K562 (cell line): ENCODE measurements at regions not wholly inside any gene's neighbourhood (a gene's known extent, or its start where the extent isn't known, plus 50 kb on each side); places are given as distances from the start of the nearest gene placed in this dataset.
A peak's percentile ranks its signal among the peaks of the same experiment; 100 is the strongest.

Source experiments
- ATAC-seq: fragments of 200-7000 bp; cut with Tn5 transposase; 3 replicates; pipeline ENCODE4 v1.9.1; 2020; ENCODE audit warnings: moderate library complexity
- BruUV-seq: library from RNA; stranded (reverse); fragments of 400-500 nt; replicated peaks from 2 replicates; lab custom pipeline; 2021; lab: Mats Ljungman, UMichigan
- CTCF ChIA-PET: fragments of 300-600 bp; formaldehyde crosslinking; extraction: SDS; loops from one replicate; lab custom pipeline; 2021; ENCODE audit warnings: low intra/inter-chr PET ratio; lab: Yijun Ruan, JAX
- POLR2A ChIA-PET: fragments of 300-600, 350-650 bp; sonication (Branson Sonifier 250); formaldehyde crosslinking; extraction: SDS; loops from one replicate; lab custom pipeline; 2021; ENCODE audit warnings: antibody characterized with exemption, inconsistent platforms; lab: Yijun Ruan, JAX
- DNase-seq, 4 experiments: peaks; one replicate each; pipeline versions ENCODE4 v3.0.0 to v3.0.0-alpha.2; 2011 to 2018; ENCODE audit warnings: low spot score in 3 of 4, mixed read lengths in 3 of 4; ENCODE audit errors: extremely low read depth in 1 of 4
- FAIRE-seq: peaks from 2 replicates; lab custom pipeline; 2011; peaks lifted over from hg19 to GRCh38; lab: Jason Lieb, UNC
- H2AFZ ChIP-seq: 2 replicates; pipeline ENCODE4 v1.6.0; 2011; ENCODE audit warnings: low read depth, low read length, control low read depth, inconsistent platforms
- H3K27ac ChIP-seq: fragments of 200-600 bp; 3 replicates; pipeline ENCODE4 v1.8.0; 2011; ENCODE audit warnings: low read depth, mild to moderate bottlenecking, control low read depth, inconsistent platforms, low read length, moderate library complexity, mixed read lengths; ENCODE audit errors: extremely low read depth
- H3K27me3 ChIP-seq, 2 experiments: fragments of 300-600 bp in 1 of 2; 2 replicates in 1 of 2; 3 replicates in 1 of 2; pipeline versions ENCODE4 v1.6.0 to v1.8.0; 2011; ENCODE audit warnings: inconsistent platforms in 2 of 2, low read length in 2 of 2, mild to moderate bottlenecking in 1 of 2, mixed read lengths in 1 of 2, moderate library complexity in 1 of 2; ENCODE audit not compliant: control insufficient read depth in 2 of 2, insufficient read depth in 2 of 2
- H3K36me3 ChIP-seq: fragments of 300-600 bp; 3 replicates; pipeline ENCODE4 v1.8.0; 2011; ENCODE audit warnings: mild to moderate bottlenecking, low read length, inconsistent platforms; ENCODE audit not compliant: control insufficient read depth, insufficient read depth
- H3K4me1 ChIP-seq, 2 experiments: fragments of 200-600 bp in 1 of 2; replicated peaks in 1 of 2; 2 replicates in 1 of 2; 3 replicates in 1 of 2; pipeline versions ENCODE4 v1.5.1 to v1.8.0; 2011; ENCODE audit warnings: inconsistent platforms in 2 of 2, low read length in 2 of 2, mild to moderate bottlenecking in 1 of 2, mixed read lengths in 1 of 2, moderate library complexity in 1 of 2; ENCODE audit not compliant: control insufficient read depth in 2 of 2, insufficient read depth in 2 of 2
- H3K4me2 ChIP-seq: 2 replicates; pipeline ENCODE4 v1.6.1; 2011; ENCODE audit warnings: low read length, control low read depth, inconsistent platforms, mixed read lengths; ENCODE audit not compliant: insufficient read depth
- H3K4me3 ChIP-seq: fragments of 200-600 bp; sonication (generic), shearing (Covaris generic); 2 replicates; pipeline ENCODE4 v1.5.1; 2016; ENCODE audit warnings: control low read depth, inconsistent platforms
- H3K79me2 ChIP-seq: fragments of 200-600 bp; 3 replicates; pipeline ENCODE4 v1.8.0; 2011; ENCODE audit warnings: low read length, inconsistent platforms; ENCODE audit not compliant: control insufficient read depth, insufficient read depth
- H3K9ac ChIP-seq, 2 experiments: 2 replicates each; pipeline versions ENCODE4 v1.6.0 to v1.6.1; 2011; ENCODE audit warnings: low read depth in 2 of 2, low read length in 2 of 2, control low read depth in 1 of 2, inconsistent platforms in 1 of 2, mild to moderate bottlenecking in 1 of 2, mixed read lengths in 1 of 2; ENCODE audit not compliant: insufficient read depth in 1 of 2
- H3K9me1 ChIP-seq: one replicate; pipeline ENCODE4 v1.6.0; 2011; ENCODE audit warnings: inconsistent platforms, mild to moderate bottlenecking, low read length, moderate library complexity; ENCODE audit not compliant: control insufficient read depth, insufficient read depth
- H3K9me3 ChIP-seq: replicated peaks from 2 replicates; pipeline ENCODE4 v1.5.1; 2011; ENCODE audit warnings: low read depth, low read length, inconsistent platforms; ENCODE audit not compliant: control insufficient read depth, insufficient read depth
- H4K20me1 ChIP-seq: replicated peaks from 2 replicates; pipeline ENCODE4 v1.6.1; 2011; ENCODE audit warnings: low read length, inconsistent platforms, mixed read lengths; ENCODE audit not compliant: control insufficient read depth, insufficient read depth
- ESRRB ChIP-seq: fragments of 250-450 bp; sonication (Bioruptor Pico); IDR thresholded peaks from 2 replicates; pipeline ENCODE4 v1.5.0; 2020; ENCODE audit warnings: mild to moderate bottlenecking, moderate library complexity, borderline replicate concordance
- FOXP1 ChIP-seq: sonication (generic); formaldehyde crosslinking; IDR thresholded peaks from 2 replicates; pipeline ENCODE4 v1.8.0; 2022; ENCODE audit warnings: mild to moderate bottlenecking, missing genetic modification reagents
- KAT2B ChIP-seq: IDR thresholded peaks from one replicate; pipeline ENCODE4 v1.6.1; 2012; ENCODE audit warnings: low read depth, mild to moderate bottlenecking, control low read depth, inconsistent platforms, low read length, moderate library complexity
- LARP7 ChIP-seq: fragments of 450-650 bp; IDR thresholded peaks from 2 replicates; pipeline ENCODE4 v1.6.1; 2016
- RBM25 ChIP-seq: fragments of 200-400 bp; formaldehyde crosslinking; IDR thresholded peaks from 2 replicates; pipeline ENCODE4 v1.6.1; 2018; ENCODE audit warnings: low read length, low read depth, moderate library complexity; ENCODE audit not compliant: severe bottlenecking
- SPI1 ChIP-seq: IDR thresholded peaks from 2 replicates; pipeline ENCODE4 v1.6.1; 2011; ENCODE audit warnings: low read depth, low read length, control low read depth, borderline replicate concordance
- ZNF239 ChIP-seq: fragments of 250-450 bp; sonication (Bioruptor Pico); IDR thresholded peaks from 2 replicates; pipeline ENCODE4 v1.4.0; 2020; ENCODE audit warnings: mild to moderate bottlenecking
- WGBS: fragments of 100-300 bp; shearing (Covaris generic); methylation state at CpG from one replicate; pipeline ENCODE4 v1.1.6; 2016; ENCODE audit warnings: low coverage, mixed read lengths; ENCODE audit not compliant: insufficient coverage; ENCODE audit errors: missing lambda C conversion rate; 5-methylcytosine and 5-hydroxymethylcytosine counted together
- in situ Hi-C: fragments of 300-500 bp; cut with MboI; formaldehyde crosslinking; loops from 4 replicates; pipeline ENCODE4 v1.15.0; 2018; ENCODE audit warnings: inconsistent platforms, mixed read lengths
- intact Hi-C: fragments of 100-400 bp; cut with micrococcal nuclease; formaldehyde crosslinking; loops from 2 replicates; pipeline ENCODE4 v1.14.2; 2022

GRCh38 chr7:3094701-3095445 lies 51.2 kb upstream of the CARD11 start:
- no peak overlapping the region for H2AFZ ChIP-seq
- intact Hi-C loops (no loop called here), in situ Hi-C loops (no loop called here)
- H3K4me1 ChIP-seq = no peaks in the 10 kb centered on the region
- DNase-seq (no peak), ATAC-seq (no peak), FAIRE-seq (no peak)
- no TSS peak for BruUV-seq
- TF ChIP-seq ESRRB = no peak
- TF ChIP-seq SPI1 = peak; percentile 65; the same call in 1 of the 2 replicates
- no peak for TF ChIP-seq LARP7
- no peak overlapping the region for H3K9ac ChIP-seq
- H3K4me2 ChIP-seq = no peak overlapping the region
- ChIA-PET CTCF (no interaction called here), POLR2A (interaction anchor here (0.7 to 1.2 kb wide), 2 partner anchors 12 to 1429 kb away, joined by 3 to 5 read pairs; no protein-coding TSS in a partner anchor)
- H4K20me1 ChIP-seq = no peaks in the 10 kb centered on the region
- H3K9me1 ChIP-seq = no peaks in the 10 kb centered on the region
- H3K4me3 ChIP-seq = no peak overlapping the region
- no peak overlapping the region for H3K27ac ChIP-seq
- H3K36me3 ChIP-seq = no peaks in the 10 kb centered on the region
- H3K27me3 ChIP-seq = peaks cover 10 to 22% of the 10 kb centered on the region in 2 experiments; a peak in 3 of 5 replicates
- no peaks in the 10 kb centered on the region for H3K79me2 ChIP-seq
- H3K9me3 ChIP-seq = no peaks in the 10 kb centered on the region
- WGBS = 2% methylated on average over 23 of the region's 23 CpGs

- H3K36me3 ChIP-seq = no peaks in the 10 kb centered on the region
- H3K9me1 ChIP-seq = no peaks in the 10 kb centered on the region
- intact Hi-C loops = no loop called here
- 0% methylated on average over 1 of the region's 1 CpG for whole genome bisulfite sequencing
- no TSS peak for BruUV-seq
- DNase-seq = no peak
- H3K79me2 ChIP-seq = no peaks in the 10 kb centered on the region
- ChIA-PET POLR2A (no interaction called here), CTCF (no interaction called here)
- in situ Hi-C loops = no loop called here
- H3K4me1 ChIP-seq = no peaks in the 10 kb centered on the region
- no peak overlapping the region for H3K4me2 ChIP-seq
- no peak for FAIRE-seq
- no peak overlapping the region for H3K27ac ChIP-seq
- peaks cover 17 to 30% of the 10 kb centered on the region in 2 experiments; a peak in 4 of 5 replicates for H3K27me3 ChIP-seq
- no peak overlapping the region for H3K4me3 ChIP-seq
- no peaks in the 10 kb centered on the region for H3K9me3 ChIP-seq
- H2AFZ ChIP-seq = no peak overlapping the region
- H3K9ac ChIP-seq = no peak overlapping the region
- no peak for ATAC-seq
- TF ChIP-seq KAT2B = no peak
- peak; percentile 50 for TF ChIP-seq RBM25
- TF ChIP-seq FOXP1 (CRISPR knock-in tag) = no peak
- peak; percentile 93 for TF ChIP-seq ZNF239 (CRISPR knock-in tag)
- H4K20me1 ChIP-seq = no peaks in the 10 kb centered on the region
These were observed 54.1 kb upstream of the CARD11 start for GRCh38 chr7:3097734-3098133.
